RWPE1 (cell line): ENCODE measurements at regions not wholly inside any gene's neighbourhood (a gene's known extent, or its start where the extent isn't known, plus 50 kb on each side); places are given as distances from the start of the nearest gene placed in this dataset.
A peak's percentile ranks its signal among the peaks of the same experiment; 100 is the strongest.

Experiments
- CTCF ChIA-PET: fragments of 350-600 bp; sonication (Branson Sonifier 250); formaldehyde crosslinking; extraction: SDS; loops from one replicate; lab custom pipeline; 2021; lab: Yijun Ruan, JAX
- POLR2A ChIA-PET: fragments of 400-600 bp; formaldehyde crosslinking; extraction: SDS; loops from one replicate; lab custom pipeline; 2020; ENCODE audit warnings: antibody characterized with exemption; ENCODE audit not compliant: low non-redundant PET; lab: Yijun Ruan, JAX
- DNase-seq: peaks from one replicate; pipeline ENCODE4 v3.0.0; 2012; ENCODE audit warnings: low spot score
- H3K27ac ChIP-seq: fragments of 450-650 bp; 2 replicates; pipeline ENCODE4 v1.5.1; 2017
- CTCF ChIP-seq: fragments of 450-650 bp; conservative IDR thresholded peaks from 2 replicates; pipeline ENCODE4 v1.5.1; 2017; ENCODE audit warnings: low read depth, mild to moderate bottlenecking

GRCh38 chr6:138593124-138593877, 94.0 kb upstream of the NHSL1 start:
- ChIA-PET CTCF (no interaction called here), POLR2A (no interaction called here)
- peak overlapping the region; percentile 83 for H3K27ac ChIP-seq
- DNase-seq: peak; percentile 84
- TF ChIP-seq CTCF: no peak

- CTCF ChIA-PET: interaction anchor here (0.7 kb wide), 1 partner anchor 461 kb away, joined by 3 read pairs; no protein-coding TSS in a partner anchor
- POLR2A ChIA-PET: interaction anchor here (1.2 kb wide), 1 partner anchor 95 kb away, joined by 3 read pairs; no protein-coding TSS in a partner anchor
- H3K27ac ChIP-seq: peak overlapping the region; percentile 62
- no peak for DNase-seq
- TF ChIP-seq CTCF: no peak
Observed at GRCh38 chr6:138593909-138594757, 94.8 kb upstream of the NHSL1 start.

GRCh38 chr6:138594758-138595140, 95.5 kb upstream of the NHSL1 start:
- CTCF ChIA-PET: interaction anchor here (0.7 kb wide), 1 partner anchor 460 kb away, joined by 3 read pairs; no protein-coding TSS in a partner anchor
- TF ChIP-seq CTCF: no peak
- POLR2A ChIA-PET: interaction anchor here (1.2 kb wide), 1 partner anchor 95 kb away, joined by 3 read pairs; no protein-coding TSS in a partner anchor
- H3K27ac ChIP-seq: peak overlapping the region; percentile 62
- DNase-seq: no peak

GRCh38 chr6:138596126-138596525, 96.8 kb upstream of the NHSL1 start:
- no peak overlapping the region for H3K27ac ChIP-seq
- POLR2A ChIA-PET: no interaction called here
- TF ChIP-seq CTCF: no peak
- CTCF ChIA-PET: no interaction called here
- no peak for DNase-seq

GRCh38 chr6:138596591-138596990, 97.3 kb upstream of the NHSL1 start:
- POLR2A ChIA-PET: no interaction called here
- no peak overlapping the region for H3K27ac ChIP-seq
- TF ChIP-seq CTCF: no peak
- CTCF ChIA-PET: no interaction called here
- no peak for DNase-seq

GRCh38 chr6:138597336-138597735, 98.0 kb upstream of the NHSL1 start:
- TF ChIP-seq CTCF: no peak
- no peak overlapping the region for H3K27ac ChIP-seq
- POLR2A ChIA-PET: no interaction called here
- DNase-seq: no peak
- CTCF ChIA-PET: interaction anchor here (0.7 kb wide), 1 partner anchor 166 kb away, joined by 3 read pairs; no protein-coding TSS in a partner anchor
